ENCODE measurements at regions not wholly inside any gene's neighbourhood (a gene's known extent, or its start where the extent isn't known, plus 50 kb on each side); places are given as distances from the start of the nearest gene placed in this dataset.

DNA sequence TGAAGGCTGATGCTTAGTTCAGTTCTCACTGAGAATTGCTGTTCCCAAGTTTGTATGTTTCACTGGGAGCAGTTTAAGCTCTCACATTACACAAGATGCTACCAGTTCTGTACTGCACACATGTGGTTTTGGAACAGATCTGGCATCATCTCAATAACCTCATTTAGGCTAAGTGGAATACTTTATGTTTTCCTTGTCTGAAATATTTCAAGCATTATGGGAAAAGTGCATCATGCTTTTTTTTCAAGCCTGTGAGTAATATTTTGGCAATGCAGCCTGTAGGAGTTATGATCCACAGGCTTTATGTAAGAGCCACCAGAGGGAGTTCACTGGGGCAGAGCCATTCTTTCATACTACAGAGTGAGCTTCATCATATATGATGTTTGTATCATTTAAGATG, 141.5 kb downstream of the OR4C45 start:
- TF ChIP-seq, protein P1, sequence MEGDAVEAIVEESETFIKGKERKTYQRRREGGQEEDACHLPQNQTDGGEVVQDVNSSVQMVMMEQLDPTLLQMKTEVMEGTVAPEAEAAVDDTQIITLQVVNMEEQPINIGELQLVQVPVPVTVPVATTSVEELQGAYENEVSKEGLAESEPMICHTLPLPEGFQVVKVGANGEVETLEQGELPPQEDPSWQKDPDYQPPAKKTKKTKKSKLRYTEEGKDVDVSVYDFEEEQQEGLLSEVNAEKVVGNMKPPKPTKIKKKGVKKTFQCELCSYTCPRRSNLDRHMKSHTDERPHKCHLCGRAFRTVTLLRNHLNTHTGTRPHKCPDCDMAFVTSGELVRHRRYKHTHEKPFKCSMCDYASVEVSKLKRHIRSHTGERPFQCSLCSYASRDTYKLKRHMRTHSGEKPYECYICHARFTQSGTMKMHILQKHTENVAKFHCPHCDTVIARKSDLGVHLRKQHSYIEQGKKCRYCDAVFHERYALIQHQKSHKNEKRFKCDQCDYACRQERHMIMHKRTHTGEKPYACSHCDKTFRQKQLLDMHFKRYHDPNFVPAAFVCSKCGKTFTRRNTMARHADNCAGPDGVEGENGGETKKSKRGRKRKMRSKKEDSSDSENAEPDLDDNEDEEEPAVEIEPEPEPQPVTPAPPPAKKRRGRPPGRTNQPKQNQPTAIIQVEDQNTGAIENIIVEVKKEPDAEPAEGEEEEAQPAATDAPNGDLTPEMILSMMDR (IDR thresholded peaks at IDR 0.05): no peak
- TF ChIP-seq POLR2A (IDR thresholded peaks at IDR 0.05): no peak
